Astrocyte (in vitro differentiated cells and primary cell): ENCODE measurements at regions not wholly inside any gene's neighbourhood (a gene's known extent, or its start where the extent isn't known, plus 50 kb on each side); places are given as distances from the start of the nearest gene placed in this dataset.

Experiments used
- DNase-seq: peaks from one replicate; pipeline ENCODE4 v3.0.0-alpha.2; 2010; ENCODE audit warnings: low read depth
- FAIRE-seq: peaks from 2 replicates; lab custom pipeline; 2011; peaks lifted over from hg19 to GRCh38; lab: Jason Lieb, UNC
- H2AFZ ChIP-seq: 2 replicates; pipeline ENCODE4 v1.6.0; 2012; ENCODE audit warnings: low read depth, low read length, inconsistent platforms
- H3K27ac ChIP-seq: 2 replicates; pipeline ENCODE4 v1.5.1; 2011; ENCODE audit warnings: low read depth, low read length, inconsistent platforms
- H3K27me3 ChIP-seq: 2 replicates; pipeline ENCODE4 v1.6.0; 2011; ENCODE audit warnings: low read length, inconsistent platforms; ENCODE audit not compliant: insufficient read depth
- H3K36me3 ChIP-seq: 2 replicates; pipeline ENCODE4 v1.5.1; 2011; ENCODE audit warnings: low read length, inconsistent platforms; ENCODE audit not compliant: insufficient read depth
- H3K4me1 ChIP-seq: 2 replicates; pipeline ENCODE4 v1.5.1; 2011; ENCODE audit warnings: low read length, inconsistent platforms; ENCODE audit not compliant: insufficient read depth
- H3K4me2 ChIP-seq: 2 replicates; pipeline ENCODE4 v1.6.0; 2012; ENCODE audit warnings: low read length, inconsistent platforms
- H3K4me3 ChIP-seq: 2 replicates; pipeline ENCODE4 v1.5.1; 2011; ENCODE audit warnings: low read depth, mild to moderate bottlenecking, low read length, inconsistent platforms; ENCODE audit not compliant: insufficient read depth
- H3K79me2 ChIP-seq: 2 replicates; pipeline ENCODE4 v1.6.0; 2012; ENCODE audit warnings: mild to moderate bottlenecking, low read length, inconsistent platforms; ENCODE audit not compliant: insufficient read depth
- H3K9ac ChIP-seq: 2 replicates; pipeline ENCODE4 v1.6.0; 2012; ENCODE audit warnings: mild to moderate bottlenecking, low read length, inconsistent platforms
- H3K9me3 ChIP-seq: 2 replicates; pipeline ENCODE4 v1.5.1; 2012; ENCODE audit warnings: low read depth, mild to moderate bottlenecking, low read length, inconsistent platforms; ENCODE audit not compliant: insufficient read depth
- H4K20me1 ChIP-seq: 2 replicates; pipeline ENCODE4 v1.6.0; 2012; ENCODE audit warnings: low read length, inconsistent platforms; ENCODE audit not compliant: insufficient read depth
- H3K27ac Mint-ChIP-seq: one replicate; pipeline ENCODE4 v1.8.0; 2021; ENCODE audit warnings: mild to moderate bottlenecking, mixed read lengths; ENCODE audit not compliant: unreplicated experiment
- H3K27me3 Mint-ChIP-seq: one replicate; pipeline ENCODE4 v1.8.0; 2021; ENCODE audit warnings: low read depth, mixed read lengths; ENCODE audit not compliant: unreplicated experiment
- H3K36me3 Mint-ChIP-seq: one replicate; pipeline ENCODE4 v1.8.0; 2021; ENCODE audit warnings: low read depth, mixed read lengths; ENCODE audit not compliant: unreplicated experiment
- H3K4me1 Mint-ChIP-seq: one replicate; pipeline ENCODE4 v1.8.0; 2021; ENCODE audit warnings: low read depth, mixed read lengths; ENCODE audit not compliant: unreplicated experiment
- H3K4me3 Mint-ChIP-seq: one replicate; pipeline ENCODE4 v1.8.0; 2021; ENCODE audit warnings: mild to moderate bottlenecking, moderate library complexity, mixed read lengths; ENCODE audit not compliant: unreplicated experiment
- H3K9me3 Mint-ChIP-seq: one replicate; pipeline ENCODE4 v1.8.0; 2021; ENCODE audit warnings: mild to moderate bottlenecking, mixed read lengths; ENCODE audit not compliant: unreplicated experiment
- CTCF ChIP-seq: IDR thresholded peaks from 2 replicates; pipeline ENCODE4 v1.5.1; 2011; ENCODE audit warnings: low read depth, mild to moderate bottlenecking, inconsistent platforms, low read length, moderate library complexity; ENCODE audit not compliant: insufficient read depth
- EZH2 ChIP-seq: IDR thresholded peaks from 2 replicates; pipeline ENCODE4 v1.6.1; 2012; ENCODE audit warnings: mild to moderate bottlenecking, low read length, inconsistent platforms; ENCODE audit not compliant: insufficient read depth

GRCh38 chr4:104976262-104976661 lies 170.4 kb upstream of the TET2 start:
- Histone ChIP-seq H3K9me3 (no peaks in the 10 kb centered on the region), H3K9ac (no peak overlapping the region), H3K4me1 (no peaks in the 10 kb centered on the region), H3K36me3 (no peaks in the 10 kb centered on the region), H3K4me3 (no peak overlapping the region), H3K4me2 (no peak overlapping the region), H2AFZ (no peak overlapping the region), H4K20me1 (no peaks in the 10 kb centered on the region), H3K79me2 (no peaks in the 10 kb centered on the region), H3K27ac (no peak overlapping the region), H3K27me3 (no peaks in the 10 kb centered on the region)
- Mint-ChIP-seq H3K9me3 (no peaks in the 10 kb centered on the region), H3K4me1 (no peaks in the 10 kb centered on the region), H3K27me3 (peaks cover 5% of the 10 kb centered on the region), H3K36me3 (no peaks in the 10 kb centered on the region), H3K27ac (no peak overlapping the region), H3K4me3 (no peak overlapping the region)
- DNase-seq (no peak), FAIRE-seq (no peak)
- TF ChIP-seq EZH2: no peak
- TF ChIP-seq CTCF: no peak

DNA sequence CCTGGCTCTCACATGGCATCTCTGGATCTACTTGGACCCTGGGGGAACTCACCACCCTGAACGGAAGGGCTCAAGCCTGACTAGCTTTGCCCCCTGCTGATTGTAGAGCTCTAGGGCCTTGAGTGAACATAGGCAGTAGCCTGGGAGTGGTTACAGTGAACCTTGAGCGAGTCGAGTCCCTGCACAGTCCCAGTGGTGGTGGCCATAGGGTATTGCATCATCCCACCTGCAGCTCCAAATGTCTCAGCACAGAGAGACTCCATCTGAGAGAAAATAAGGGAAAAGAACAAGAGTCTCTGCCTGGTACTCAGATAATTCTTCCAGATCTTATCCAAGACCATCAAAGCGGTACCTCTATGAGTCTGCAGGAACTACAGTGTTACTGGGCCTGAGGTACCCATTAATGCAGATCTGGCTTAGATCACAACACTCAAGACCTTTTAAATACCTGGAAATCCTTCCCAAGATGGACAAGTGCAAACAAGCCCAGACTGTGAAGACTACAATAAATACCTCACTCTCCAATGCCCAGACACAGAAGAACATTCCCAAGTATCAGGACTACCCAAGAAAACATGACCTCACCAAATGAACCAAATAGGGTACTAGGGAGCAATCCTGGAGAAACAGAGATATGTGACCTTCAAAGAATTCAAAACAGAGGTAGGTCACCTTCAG lies 167.5 kb upstream of the TET2 start:
- H3K27me3 ChIP-seq: no peaks in the 10 kb centered on the region
- DNase-seq (no peak), FAIRE-seq (no peak)
- peaks cover 5% of the 10 kb centered on the region for H3K27me3 Mint-ChIP-seq
- no peaks in the 10 kb centered on the region for H3K36me3 ChIP-seq
- H3K9me3 Mint-ChIP-seq: no peaks in the 10 kb centered on the region
- H3K27ac Mint-ChIP-seq: no peak overlapping the region
- no peaks in the 10 kb centered on the region for H3K9me3 ChIP-seq
- TF ChIP-seq EZH2: no peak
- TF ChIP-seq CTCF: no peak
- no peak overlapping the region for H3K9ac ChIP-seq
- H2AFZ ChIP-seq: no peak overlapping the region
- H3K4me1 Mint-ChIP-seq: no peaks in the 10 kb centered on the region
- H3K27ac ChIP-seq: no peak overlapping the region
- H3K4me1 ChIP-seq: no peaks in the 10 kb centered on the region
- H3K4me3 ChIP-seq: no peak overlapping the region
- no peaks in the 10 kb centered on the region for H3K36me3 Mint-ChIP-seq
- H3K79me2 ChIP-seq: no peaks in the 10 kb centered on the region
- no peak overlapping the region for H3K4me3 Mint-ChIP-seq
- H4K20me1 ChIP-seq: no peaks in the 10 kb centered on the region
- H3K4me2 ChIP-seq: no peak overlapping the region

DNA sequence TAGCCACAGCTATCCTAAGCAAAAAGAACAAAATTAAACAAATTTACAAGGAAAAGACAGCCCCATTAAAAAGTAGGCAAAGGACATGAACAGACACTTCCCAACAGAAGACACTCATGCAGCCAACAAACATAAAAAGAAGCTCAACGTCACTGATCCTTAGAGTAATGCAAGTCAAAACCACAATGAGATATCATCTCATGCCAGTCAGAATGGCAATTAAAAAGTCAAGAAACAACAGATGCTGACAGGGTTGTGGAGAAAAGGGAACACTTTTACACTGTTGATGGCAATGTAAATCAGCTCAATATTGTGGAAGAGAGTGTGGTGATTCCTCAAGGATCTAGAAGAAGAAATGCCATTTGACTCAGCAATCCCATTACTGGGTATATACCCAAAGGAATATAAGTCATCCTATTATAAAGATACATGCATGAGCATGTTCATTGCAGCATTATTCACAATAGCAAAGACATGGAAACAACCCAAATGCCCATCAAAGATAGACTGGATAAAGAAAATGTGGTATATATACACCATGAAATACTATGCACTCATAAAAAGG lies 163.0 kb upstream of the TET2 start:
- no peak for FAIRE-seq

More for the DNA sequence above, 163.0 kb upstream of the TET2 start:
- no peak overlapping the region for H3K4me2 ChIP-seq
- no peak overlapping the region for H3K27ac Mint-ChIP-seq
- no peaks in the 10 kb centered on the region for H4K20me1 ChIP-seq
- no peak overlapping the region for H2AFZ ChIP-seq
- no peaks in the 10 kb centered on the region for H3K36me3 Mint-ChIP-seq
- H3K27me3 ChIP-seq: no peaks in the 10 kb centered on the region
- no peaks in the 10 kb centered on the region for H3K9me3 ChIP-seq
- no peaks in the 10 kb centered on the region for H3K36me3 ChIP-seq
- H3K4me3 Mint-ChIP-seq: no peak overlapping the region
- H3K79me2 ChIP-seq: no peaks in the 10 kb centered on the region
- H3K27ac ChIP-seq: no peak overlapping the region
- H3K27me3 Mint-ChIP-seq: no peaks in the 10 kb centered on the region
- no peak for DNase-seq
- no peak for TF ChIP-seq CTCF
- no peak for TF ChIP-seq EZH2
- no peaks in the 10 kb centered on the region for H3K4me1 Mint-ChIP-seq
- no peak overlapping the region for H3K4me3 ChIP-seq
- no peaks in the 10 kb centered on the region for H3K4me1 ChIP-seq
- H3K9me3 Mint-ChIP-seq: no peaks in the 10 kb centered on the region
- H3K9ac ChIP-seq: no peak overlapping the region
